ENCODE measurements at regions not wholly inside any gene's neighbourhood (a gene's known extent, or its start where the extent isn't known, plus 50 kb on each side); places are given as distances from the start of the nearest gene placed in this dataset.

GRCh38 chr2:41908349-41908748, 139.5 kb upstream of the PKDCC start:
- Histone ChIP-seq H3K14ac (ENCODE audit: low read length) (no peak overlapping the region), H3K27ac (replicated peaks; ENCODE audit: low read length) (no peak overlapping the region), H2BK120ac (ENCODE audit: low read depth, low read length) (no peak overlapping the region), H3K9me3 (replicated peaks in 1 of 2; ENCODE audit: control insufficient read depth in 2 of 2, insufficient read depth in 1 of 2, low read depth in 1 of 2, low read length in 2 of 2) (no peaks in the 10 kb centered on the region), H3K4me2 (ENCODE audit: insufficient read depth, low read length, poor library complexity, severe bottlenecking) (no peak overlapping the region), H3K4ac (ENCODE audit: low read length) (no peak overlapping the region), H4K8ac (ENCODE audit: low read depth, low read length) (no peak overlapping the region), H3K9ac (ENCODE audit: low read depth, low read length, poor library complexity) (no peak overlapping the region), H2AFZ (ENCODE audit: low read length) (no peak overlapping the region), H2BK12ac (ENCODE audit: low read length) (no peak overlapping the region), H3K4me1 (ENCODE audit: control insufficient read depth in 2 of 2, insufficient read depth in 1 of 2, low read depth in 1 of 2, low read length in 2 of 2) (peaks cover 3 to 7% of the 10 kb centered on the region in 2 donors), H3K27me3 (ENCODE audit: control insufficient read depth in 3 of 3, insufficient read depth in 3 of 3, low read depth in 1 of 3, low read length in 3 of 3) (no peaks in the 10 kb centered on the region), H3K18ac (ENCODE audit: low read length) (no peak overlapping the region), H2BK5ac (ENCODE audit: low read length) (no peak overlapping the region), H2BK15ac (ENCODE audit: low read length) (no peak overlapping the region), H3K23ac (ENCODE audit: low read depth, low read length, poor library complexity) (no peak overlapping the region), H3K79me1 (ENCODE audit: low read depth, low read length) (no peaks in the 10 kb centered on the region), H3K36me3 (replicated peaks in 1 of 2; ENCODE audit: control insufficient read depth in 2 of 2, insufficient read depth in 2 of 2, low read length in 2 of 2) (no peaks in the 10 kb centered on the region), H2AK5ac (ENCODE audit: low read depth, low read length) (no peak overlapping the region), H3K4me3 (ENCODE audit: low read length in 2 of 2) (no peak overlapping the region), H4K91ac (ENCODE audit: low read depth, low read length, poor library complexity) (no peak overlapping the region)
- no peak for DNase-seq (ENCODE audit: low spot score)

GRCh38 chr2:41909584-41909983, 138.2 kb upstream of the PKDCC start:
- no peak for DNase-seq (ENCODE audit: low spot score)
- H3K27me3 ChIP-seq (ENCODE audit: control insufficient read depth in 3 of 3, insufficient read depth in 3 of 3, low read depth in 1 of 3, low read length in 3 of 3): no peaks in the 10 kb centered on the region
- H2AFZ ChIP-seq (ENCODE audit: low read length): peak overlapping the region; percentile 28
- no peak overlapping the region for H3K9ac ChIP-seq (ENCODE audit: low read depth, low read length, poor library complexity)
- no peak overlapping the region for H3K18ac ChIP-seq (ENCODE audit: low read length)
- H3K14ac ChIP-seq (ENCODE audit: low read length): no peak overlapping the region
- no peak overlapping the region for H2BK120ac ChIP-seq (ENCODE audit: low read depth, low read length)
- H3K4me2 ChIP-seq (ENCODE audit: insufficient read depth, low read length, poor library complexity, severe bottlenecking): no peak overlapping the region
- no peaks in the 10 kb centered on the region for H3K9me3 ChIP-seq (replicated peaks in 1 of 2; ENCODE audit: control insufficient read depth in 2 of 2, insufficient read depth in 1 of 2, low read depth in 1 of 2, low read length in 2 of 2)
- H3K4me1 ChIP-seq (ENCODE audit: control insufficient read depth in 2 of 2, insufficient read depth in 1 of 2, low read depth in 1 of 2, low read length in 2 of 2): peaks cover 3 to 7% of the 10 kb centered on the region in 2 donors
- no peak overlapping the region for H4K91ac ChIP-seq (ENCODE audit: low read depth, low read length, poor library complexity)
- H2BK5ac ChIP-seq (ENCODE audit: low read length): no peak overlapping the region
- H3K4ac ChIP-seq (ENCODE audit: low read length): no peak overlapping the region
- no peak overlapping the region for H2AK5ac ChIP-seq (ENCODE audit: low read depth, low read length)
- no peak overlapping the region for H2BK15ac ChIP-seq (ENCODE audit: low read length)
- no peak overlapping the region for H2BK12ac ChIP-seq (ENCODE audit: low read length)
- no peaks in the 10 kb centered on the region for H3K36me3 ChIP-seq (replicated peaks in 1 of 2; ENCODE audit: control insufficient read depth in 2 of 2, insufficient read depth in 2 of 2, low read length in 2 of 2)
- no peak overlapping the region for H3K4me3 ChIP-seq (ENCODE audit: low read length in 2 of 2)
- H3K27ac ChIP-seq (replicated peaks; ENCODE audit: low read length): no peak overlapping the region
- H4K8ac ChIP-seq (ENCODE audit: low read depth, low read length): no peak overlapping the region
- H3K79me1 ChIP-seq (ENCODE audit: low read depth, low read length): no peaks in the 10 kb centered on the region
- no CpG with 5 or more reads among the region's 4 CpGs for WGBS, 2 donors (ENCODE audit: extremely low coverage in 2 of 2, insufficient read length in 2 of 2, insufficient replicate concordance in 1 of 2)
- H3K23ac ChIP-seq (ENCODE audit: low read depth, low read length, poor library complexity): no peak overlapping the region

GRCh38 chr2:41910126-41910525, 137.7 kb upstream of the PKDCC start:
- Histone ChIP-seq H2BK5ac (ENCODE audit: low read length) (no peak overlapping the region), H3K36me3 (replicated peaks in 1 of 2; ENCODE audit: control insufficient read depth in 2 of 2, insufficient read depth in 2 of 2, low read length in 2 of 2) (no peaks in the 10 kb centered on the region), H2BK12ac (ENCODE audit: low read length) (no peak overlapping the region), H3K27ac (replicated peaks; ENCODE audit: low read length) (no peak overlapping the region), H3K18ac (ENCODE audit: low read length) (no peak overlapping the region), H3K9ac (ENCODE audit: low read depth, low read length, poor library complexity) (no peak overlapping the region), H3K9me3 (replicated peaks in 1 of 2; ENCODE audit: control insufficient read depth in 2 of 2, insufficient read depth in 1 of 2, low read depth in 1 of 2, low read length in 2 of 2) (peaks cover 0 to 1% of the 10 kb centered on the region in 2 donors), H3K79me1 (ENCODE audit: low read depth, low read length) (no peaks in the 10 kb centered on the region), H4K91ac (ENCODE audit: low read depth, low read length, poor library complexity) (no peak overlapping the region), H2BK15ac (ENCODE audit: low read length) (no peak overlapping the region), H3K4me2 (ENCODE audit: insufficient read depth, low read length, poor library complexity, severe bottlenecking) (no peak overlapping the region), H3K4me3 (ENCODE audit: low read length in 2 of 2) (no peak overlapping the region), H2BK120ac (ENCODE audit: low read depth, low read length) (no peak overlapping the region), H4K8ac (ENCODE audit: low read depth, low read length) (no peak overlapping the region), H3K14ac (ENCODE audit: low read length) (no peak overlapping the region), H3K23ac (ENCODE audit: low read depth, low read length, poor library complexity) (no peak overlapping the region), H2AK5ac (ENCODE audit: low read depth, low read length) (no peak overlapping the region), H3K27me3 (ENCODE audit: control insufficient read depth in 3 of 3, insufficient read depth in 3 of 3, low read depth in 1 of 3, low read length in 3 of 3) (no peaks in the 10 kb centered on the region), H3K4me1 (ENCODE audit: control insufficient read depth in 2 of 2, insufficient read depth in 1 of 2, low read depth in 1 of 2, low read length in 2 of 2) (peaks cover 3 to 7% of the 10 kb centered on the region in 2 donors), H2AFZ (ENCODE audit: low read length) (no peak overlapping the region), H3K4ac (ENCODE audit: low read length) (no peak overlapping the region)
- WGBS, 2 donors (ENCODE audit: extremely low coverage in 2 of 2, insufficient read length in 2 of 2, insufficient replicate concordance in 1 of 2): no CpG with 5 or more reads among the region's 1 CpG
- no peak for DNase-seq (ENCODE audit: low spot score)

GRCh38 chr2:41911033-41911432, 136.8 kb upstream of the PKDCC start:
- no peak for DNase-seq (ENCODE audit: low spot score)
- H3K27me3 ChIP-seq (ENCODE audit: control insufficient read depth in 3 of 3, insufficient read depth in 3 of 3, low read depth in 1 of 3, low read length in 3 of 3): peaks cover 0 to 3% (median 0%) of the 10 kb centered on the region in 3 experiments
- no peak overlapping the region for H3K9ac ChIP-seq (ENCODE audit: low read depth, low read length, poor library complexity)
- no peak overlapping the region for H2BK15ac ChIP-seq (ENCODE audit: low read length)
- no peak overlapping the region for H2BK120ac ChIP-seq (ENCODE audit: low read depth, low read length)
- peaks cover 0 to 3% of the 10 kb centered on the region in 2 donors for H3K9me3 ChIP-seq (replicated peaks in 1 of 2; ENCODE audit: control insufficient read depth in 2 of 2, insufficient read depth in 1 of 2, low read depth in 1 of 2, low read length in 2 of 2)
- H2AK5ac ChIP-seq (ENCODE audit: low read depth, low read length): no peak overlapping the region
- H3K23ac ChIP-seq (ENCODE audit: low read depth, low read length, poor library complexity): no peak overlapping the region
- no CpG with 5 or more reads among the region's 3 CpGs for WGBS, 2 donors (ENCODE audit: extremely low coverage in 2 of 2, insufficient read length in 2 of 2, insufficient replicate concordance in 1 of 2)
- H3K18ac ChIP-seq (ENCODE audit: low read length): no peak overlapping the region
- H4K8ac ChIP-seq (ENCODE audit: low read depth, low read length): no peak overlapping the region
- H3K4me2 ChIP-seq (ENCODE audit: insufficient read depth, low read length, poor library complexity, severe bottlenecking): no peak overlapping the region
- no peak overlapping the region for H3K27ac ChIP-seq (replicated peaks; ENCODE audit: low read length)
- H3K4me3 ChIP-seq (ENCODE audit: low read length in 2 of 2): no peak overlapping the region
- peaks cover 3 to 7% of the 10 kb centered on the region in 2 donors for H3K4me1 ChIP-seq (ENCODE audit: control insufficient read depth in 2 of 2, insufficient read depth in 1 of 2, low read depth in 1 of 2, low read length in 2 of 2)
- no peaks in the 10 kb centered on the region for H3K36me3 ChIP-seq (replicated peaks in 1 of 2; ENCODE audit: control insufficient read depth in 2 of 2, insufficient read depth in 2 of 2, low read length in 2 of 2)
- no peak overlapping the region for H4K91ac ChIP-seq (ENCODE audit: low read depth, low read length, poor library complexity)
- H3K4ac ChIP-seq (ENCODE audit: low read length): no peak overlapping the region
- no peak overlapping the region for H2BK12ac ChIP-seq (ENCODE audit: low read length)
- H2BK5ac ChIP-seq (ENCODE audit: low read length): no peak overlapping the region
- H2AFZ ChIP-seq (ENCODE audit: low read length): no peak overlapping the region
- H3K14ac ChIP-seq (ENCODE audit: low read length): no peak overlapping the region
- no peaks in the 10 kb centered on the region for H3K79me1 ChIP-seq (ENCODE audit: low read depth, low read length)
